ENCODE measurements at regions not wholly inside any gene's neighbourhood (a gene's known extent, or its start where the extent isn't known, plus 50 kb on each side); places are given as distances from the start of the nearest gene placed in this dataset.

- Histone ChIP-seq H3K9ac (replicated peaks; ENCODE audit: extremely low read depth, insufficient read depth, low read length) (no peak overlapping the region), H3K4me1 (ENCODE audit: control insufficient read depth, extremely low read depth, insufficient read depth, low read length) (no peaks in the 10 kb centered on the region), H3K4me3 (replicated peaks in 1 of 3; ENCODE audit: insufficient read depth in 1 of 3, low read depth in 1 of 3, low read length in 3 of 3) (no peak overlapping the region), H2AFZ (ENCODE audit: low read depth, low read length) (no peak overlapping the region), H4K20me1 (replicated peaks; ENCODE audit: control insufficient read depth, extremely low read depth, insufficient read depth, low read length) (no peaks in the 10 kb centered on the region), H3K79me2 (ENCODE audit: control insufficient read depth, insufficient read depth, low read length) (no peaks in the 10 kb centered on the region), H3K9me1 (replicated peaks; ENCODE audit: control insufficient read depth, extremely low read depth, insufficient read depth, low read length) (no peaks in the 10 kb centered on the region), H3K27me3 (ENCODE audit: control insufficient read depth in 2 of 2, insufficient read depth in 2 of 2, low read length in 2 of 2) (no peaks in the 10 kb centered on the region), H3K27ac (ENCODE audit: insufficient read depth, low read depth, low read length) (no peak overlapping the region), H3K36me3 (ENCODE audit: control insufficient read depth in 2 of 2, extremely low read depth in 1 of 2, insufficient read depth in 2 of 2, low read length in 2 of 2) (no peaks in the 10 kb centered on the region), H3K9me3 (replicated peaks; ENCODE audit: control insufficient read depth, insufficient read depth, low read length) (no peaks in the 10 kb centered on the region), H3K4me2 (ENCODE audit: insufficient read depth, low read length) (no peak overlapping the region)
- POLR2A ChIA-PET = no interaction called here
- FAIRE-seq = no peak
- intact Hi-C loops (cut with micrococcal nuclease) (no loop called here), dilution Hi-C loops (cut with MboI; ENCODE audit: extremely low pct_ligation_motif_present, low sequenced_read_pairs) (no loop called here)
- no peak for DNase-seq (ENCODE audit: low read depth, low spot score)
- no TSS peak for BruUV-seq (replicated peaks)
- TF ChIP-seq POLR2AphosphoS5 (IDR thresholded peaks at IDR 0.05; ENCODE audit: insufficient read depth, low read depth, low read length) (no peak), POLR2A (IDR thresholded peaks at IDR 0.05; ENCODE audit: low read depth, low read length) (no peak), MAX (IDR thresholded peaks at IDR 0.05; ENCODE audit: insufficient read depth, insufficient read length) (no peak), MYC (IDR thresholded peaks at IDR 0.05; ENCODE audit: low read depth, low read length) (no peak), FOS (IDR thresholded peaks at IDR 0.05; ENCODE audit: borderline replicate concordance, insufficient read depth, low read length) (no peak), GATA2 (IDR thresholded peaks at IDR 0.05; ENCODE audit: insufficient read depth, insufficient read length, low read depth, low read length) (no peak), JUN (IDR thresholded peaks at IDR 0.05; ENCODE audit: borderline replicate concordance, insufficient read depth, insufficient read length, low read depth) (no peak), CTCF (IDR thresholded peaks at IDR 0.05; ENCODE audit: extremely low read depth in 1 of 2, insufficient read depth in 1 of 2, low read depth in 1 of 2, low read length in 2 of 2) (no peak), EZH2 (IDR thresholded peaks at IDR 0.05; ENCODE audit: borderline replicate concordance, low read depth, low read length, severe bottlenecking) (no peak)
- CTCF ChIA-PET = no interaction called here
Observed at GRCh38 chr2:149806651-149807050, 219.1 kb upstream of the MMADHC start.
